ENCODE measurements at regions not wholly inside any gene's neighbourhood (a gene's known extent, or its start where the extent isn't known, plus 50 kb on each side); places are given as distances from the start of the nearest gene placed in this dataset.

DNA sequence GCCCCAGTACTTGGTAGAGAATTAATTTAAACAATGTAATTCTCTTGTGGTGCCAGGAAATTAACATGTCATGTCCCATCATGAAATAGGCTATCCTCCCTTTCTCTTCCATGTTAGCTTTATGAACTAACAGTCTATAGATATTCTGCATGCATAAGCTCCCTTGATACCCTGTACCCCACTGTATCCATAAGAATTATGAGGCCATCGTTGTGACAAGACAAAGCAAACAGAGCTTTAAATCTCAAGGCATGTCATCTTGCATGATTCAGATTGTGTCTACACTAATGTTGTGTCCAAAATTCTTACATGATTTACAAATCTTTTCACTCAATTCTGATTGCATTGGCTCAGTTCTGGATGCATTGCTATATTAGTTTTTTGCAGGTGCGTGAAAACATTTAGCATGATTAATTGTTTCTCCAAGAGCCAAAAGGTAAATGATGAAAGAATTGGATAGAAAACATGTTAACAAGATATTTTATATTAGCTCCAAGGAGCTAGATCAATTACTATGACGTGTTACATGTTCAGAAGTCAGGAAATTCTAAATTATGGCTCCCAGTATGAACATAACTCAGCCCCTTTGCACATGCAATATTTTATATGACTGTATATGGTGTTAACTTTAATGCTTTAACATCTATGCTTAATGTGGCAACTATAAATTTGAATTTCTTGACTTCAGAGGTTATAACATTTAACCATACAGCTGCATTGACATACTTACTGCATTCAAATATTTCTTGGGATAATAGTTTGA is 620.3 kb downstream of the SLC4A3 start:
- no peak for DNase-seq (ENCODE audit: low spot score)
- TF ChIP-seq, protein P1, sequence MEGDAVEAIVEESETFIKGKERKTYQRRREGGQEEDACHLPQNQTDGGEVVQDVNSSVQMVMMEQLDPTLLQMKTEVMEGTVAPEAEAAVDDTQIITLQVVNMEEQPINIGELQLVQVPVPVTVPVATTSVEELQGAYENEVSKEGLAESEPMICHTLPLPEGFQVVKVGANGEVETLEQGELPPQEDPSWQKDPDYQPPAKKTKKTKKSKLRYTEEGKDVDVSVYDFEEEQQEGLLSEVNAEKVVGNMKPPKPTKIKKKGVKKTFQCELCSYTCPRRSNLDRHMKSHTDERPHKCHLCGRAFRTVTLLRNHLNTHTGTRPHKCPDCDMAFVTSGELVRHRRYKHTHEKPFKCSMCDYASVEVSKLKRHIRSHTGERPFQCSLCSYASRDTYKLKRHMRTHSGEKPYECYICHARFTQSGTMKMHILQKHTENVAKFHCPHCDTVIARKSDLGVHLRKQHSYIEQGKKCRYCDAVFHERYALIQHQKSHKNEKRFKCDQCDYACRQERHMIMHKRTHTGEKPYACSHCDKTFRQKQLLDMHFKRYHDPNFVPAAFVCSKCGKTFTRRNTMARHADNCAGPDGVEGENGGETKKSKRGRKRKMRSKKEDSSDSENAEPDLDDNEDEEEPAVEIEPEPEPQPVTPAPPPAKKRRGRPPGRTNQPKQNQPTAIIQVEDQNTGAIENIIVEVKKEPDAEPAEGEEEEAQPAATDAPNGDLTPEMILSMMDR (IDR thresholded peaks at IDR 0.05): no peak
- Histone ChIP-seq H3K4me3 (no peak overlapping the region), H3K27ac (no peak overlapping the region)

DNA sequence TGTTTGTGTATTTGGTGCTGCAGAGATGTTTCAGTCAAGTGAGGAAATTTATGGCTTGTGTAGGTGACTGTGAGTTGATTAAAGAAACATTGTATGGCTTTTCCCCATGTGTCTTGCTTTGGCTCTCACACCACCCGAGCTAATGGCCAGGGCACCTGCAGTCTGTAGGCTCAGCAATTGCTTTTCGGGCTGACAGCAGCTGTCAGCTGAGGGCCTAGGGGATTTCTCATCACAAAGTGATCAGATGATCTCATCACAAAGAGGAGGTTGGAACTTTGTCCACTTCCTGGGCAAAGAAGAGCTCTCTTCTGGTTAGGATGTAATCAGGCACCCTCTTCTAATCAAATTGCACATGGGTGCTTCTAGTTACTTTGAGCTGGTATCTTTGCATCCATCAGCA is 632.2 kb downstream of the SLC4A3 start:
- H3K4me3 ChIP-seq: no peak overlapping the region
- DNase-seq (ENCODE audit: low spot score): no peak
- TF ChIP-seq, protein P1 (IDR thresholded peaks at IDR 0.05): no peak
- H3K27ac ChIP-seq: no peak overlapping the region

DNA sequence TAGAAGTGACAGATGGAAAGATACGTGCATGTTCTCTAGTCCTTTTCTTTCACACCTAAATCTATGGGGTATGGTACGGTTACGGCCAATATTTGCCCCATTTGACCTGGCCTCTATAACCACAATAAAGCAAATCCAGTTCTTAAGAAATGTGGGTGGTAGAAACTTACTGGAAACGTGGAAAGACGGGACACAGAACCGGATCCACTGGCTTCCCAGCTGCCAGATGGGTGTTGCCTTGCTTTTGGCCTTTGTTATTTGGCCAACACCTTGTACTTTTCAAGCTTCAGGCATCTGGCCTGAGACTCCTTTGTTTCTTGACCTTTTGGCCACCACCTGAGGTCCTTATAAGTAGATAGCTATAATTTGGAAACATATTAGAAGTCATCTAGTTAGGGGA is 635.9 kb downstream of the SLC4A3 start:
- H3K4me3 ChIP-seq: no peak overlapping the region
- TF ChIP-seq, protein P1 (IDR thresholded peaks at IDR 0.05): no peak
- no peak for DNase-seq (ENCODE audit: low spot score)
- H3K27ac ChIP-seq: no peak overlapping the region

DNA sequence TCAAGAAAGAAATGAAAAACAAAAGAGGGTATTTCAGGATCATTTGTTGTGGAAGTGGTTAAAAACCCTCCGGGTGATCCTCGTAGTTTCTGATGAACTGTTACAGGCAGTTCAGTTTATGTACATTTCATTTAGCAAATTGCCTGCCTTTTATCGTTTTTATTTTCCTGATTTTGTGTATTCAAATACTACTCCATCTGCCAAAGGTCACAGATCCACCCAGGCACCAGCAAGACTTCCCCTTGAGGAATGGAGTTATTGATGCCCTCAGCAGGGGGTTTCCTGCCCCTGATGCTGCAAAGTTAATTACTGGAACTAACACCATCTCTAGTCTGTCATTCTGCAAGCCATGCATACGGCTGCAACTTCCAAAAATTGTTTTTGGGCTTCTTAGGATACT is 641.9 kb downstream of the SLC4A3 start:
- H3K4me3 ChIP-seq: no peak overlapping the region
- no peak overlapping the region for H3K27ac ChIP-seq
- TF ChIP-seq, protein P1 (IDR thresholded peaks at IDR 0.05): no peak
- DNase-seq (ENCODE audit: low spot score): no peak

DNA sequence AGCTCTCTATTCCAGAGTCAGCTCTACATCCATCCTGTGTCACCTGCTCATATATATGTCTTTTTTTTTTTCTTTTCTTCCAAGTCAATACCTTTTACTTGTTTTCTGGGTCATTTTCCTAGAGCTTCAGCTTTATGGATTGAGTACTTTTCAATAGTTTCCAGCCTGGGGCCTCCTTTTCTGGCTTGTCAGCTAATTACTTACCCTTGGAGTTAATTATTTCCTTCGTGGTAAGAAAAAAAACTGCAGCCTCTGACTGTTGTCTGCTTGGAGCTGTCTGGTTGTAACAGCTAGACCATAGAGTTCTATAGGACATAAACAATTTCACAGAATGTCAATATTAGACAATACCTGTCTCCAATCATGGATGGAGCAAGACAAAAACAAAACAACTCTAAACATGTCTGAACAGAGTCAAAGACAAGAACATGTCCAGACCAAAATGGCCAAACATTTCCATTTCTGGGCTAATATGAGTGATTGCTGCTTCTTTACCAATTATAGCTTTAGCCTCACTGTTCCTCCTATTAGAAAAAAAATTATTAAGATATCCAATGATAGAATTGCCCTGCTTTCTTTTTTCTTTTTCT is 643.1 kb downstream of the SLC4A3 start:
- DNase-seq (ENCODE audit: low spot score): no peak

DNA sequence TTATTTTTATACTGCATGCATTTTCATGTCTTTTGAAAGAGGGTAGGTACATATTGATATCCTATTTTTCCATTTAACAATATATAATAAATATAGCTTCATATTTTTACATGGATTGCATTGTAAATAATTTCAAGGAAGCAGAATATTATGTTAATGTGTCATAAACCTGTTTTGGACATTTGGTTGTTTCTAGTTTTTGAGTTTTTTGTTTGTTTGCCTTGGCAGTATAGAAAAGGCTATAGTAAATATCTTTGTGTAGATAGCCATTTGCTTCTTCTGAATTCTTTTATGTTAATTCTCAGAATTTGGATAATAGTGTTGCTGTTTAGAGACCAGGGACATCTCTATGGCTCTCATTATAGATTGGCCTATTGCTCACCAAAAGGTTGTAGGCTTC is 645.2 kb downstream of the SLC4A3 start:
- no peak for DNase-seq (ENCODE audit: low spot score)
- TF ChIP-seq, protein P1 (IDR thresholded peaks at IDR 0.05): no peak
- no peak overlapping the region for H3K4me3 ChIP-seq

More for the DNA sequence above, 643.1 kb downstream of the SLC4A3 start:
- H3K27ac ChIP-seq: no peak overlapping the region
- TF ChIP-seq, protein P1 (IDR thresholded peaks at IDR 0.05): no peak
- no peak overlapping the region for H3K4me3 ChIP-seq

DNA sequence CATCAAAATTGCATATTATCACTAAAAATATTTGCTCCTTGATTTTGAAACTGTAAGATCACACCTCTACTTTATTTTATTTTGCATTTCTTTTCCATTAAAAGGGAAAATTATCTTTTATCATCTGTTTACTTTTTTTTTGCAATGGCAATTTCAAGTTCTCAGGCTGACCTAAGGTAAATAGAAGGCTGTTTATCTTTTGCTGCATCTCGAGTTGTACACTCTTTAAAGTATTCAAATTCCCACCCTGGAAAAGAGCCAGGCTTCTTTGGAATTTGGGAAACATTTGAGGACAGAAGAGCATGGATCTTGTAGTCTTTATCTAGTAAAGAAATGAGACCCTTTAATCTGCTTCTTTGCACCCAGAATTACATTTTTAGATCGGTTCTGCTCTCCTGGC is 645.7 kb downstream of the SLC4A3 start:
- TF ChIP-seq, protein P1 (IDR thresholded peaks at IDR 0.05): no peak
- no peak overlapping the region for H3K4me3 ChIP-seq
- H3K27ac ChIP-seq: no peak overlapping the region
- DNase-seq (ENCODE audit: low spot score): no peak

More for the DNA sequence above, 645.2 kb downstream of the SLC4A3 start:
- H3K27ac ChIP-seq: no peak overlapping the region
